Neural cell (in vitro differentiated cells): ENCODE measurements at regions not wholly inside any gene's neighbourhood (a gene's known extent, or its start where the extent isn't known, plus 50 kb on each side); places are given as distances from the start of the nearest gene placed in this dataset.

Experiments
- TAF1 ChIP-seq: IDR thresholded peaks from 2 replicates; pipeline ENCODE4 v1.6.1; 2012; ENCODE audit warnings: low read depth
- TF ChIP-seq, protein P1 (sequence below): fragments of 450-650 bp; IDR thresholded peaks from 2 replicates; pipeline ENCODE4 v1.5.1; 2014; ENCODE audit warnings: antibody characterized with exemption, mild to moderate bottlenecking, moderate library complexity; ENCODE audit not compliant: poor library complexity, severe bottlenecking

DNA sequence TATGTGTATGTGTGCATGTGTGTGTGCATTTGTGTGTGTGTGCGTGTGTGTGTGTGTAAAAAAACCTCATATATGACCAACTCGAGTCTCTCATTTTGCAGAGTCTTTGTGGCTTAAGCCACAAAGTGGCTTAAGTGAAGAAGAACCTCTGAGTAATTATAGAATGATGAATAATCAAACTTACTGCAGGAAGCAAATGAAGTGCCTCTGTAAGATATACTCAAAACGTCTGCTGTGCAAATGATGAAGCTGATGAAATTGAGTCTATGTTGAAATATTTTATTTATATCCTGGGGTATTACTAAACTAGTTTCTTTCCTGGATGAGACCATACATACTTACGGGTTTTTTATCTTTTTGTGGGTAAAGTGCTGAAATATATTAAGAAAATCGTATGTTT is 1198.7 kb downstream of the PCDH7 start:
- no peak for TF ChIP-seq TAF1
- TF ChIP-seq, protein P1, sequence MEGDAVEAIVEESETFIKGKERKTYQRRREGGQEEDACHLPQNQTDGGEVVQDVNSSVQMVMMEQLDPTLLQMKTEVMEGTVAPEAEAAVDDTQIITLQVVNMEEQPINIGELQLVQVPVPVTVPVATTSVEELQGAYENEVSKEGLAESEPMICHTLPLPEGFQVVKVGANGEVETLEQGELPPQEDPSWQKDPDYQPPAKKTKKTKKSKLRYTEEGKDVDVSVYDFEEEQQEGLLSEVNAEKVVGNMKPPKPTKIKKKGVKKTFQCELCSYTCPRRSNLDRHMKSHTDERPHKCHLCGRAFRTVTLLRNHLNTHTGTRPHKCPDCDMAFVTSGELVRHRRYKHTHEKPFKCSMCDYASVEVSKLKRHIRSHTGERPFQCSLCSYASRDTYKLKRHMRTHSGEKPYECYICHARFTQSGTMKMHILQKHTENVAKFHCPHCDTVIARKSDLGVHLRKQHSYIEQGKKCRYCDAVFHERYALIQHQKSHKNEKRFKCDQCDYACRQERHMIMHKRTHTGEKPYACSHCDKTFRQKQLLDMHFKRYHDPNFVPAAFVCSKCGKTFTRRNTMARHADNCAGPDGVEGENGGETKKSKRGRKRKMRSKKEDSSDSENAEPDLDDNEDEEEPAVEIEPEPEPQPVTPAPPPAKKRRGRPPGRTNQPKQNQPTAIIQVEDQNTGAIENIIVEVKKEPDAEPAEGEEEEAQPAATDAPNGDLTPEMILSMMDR, result no peak
